ENCODE measurements at regions not wholly inside any gene's neighbourhood (a gene's known extent, or its start where the extent isn't known, plus 50 kb on each side); places are given as distances from the start of the nearest gene placed in this dataset.

DNA sequence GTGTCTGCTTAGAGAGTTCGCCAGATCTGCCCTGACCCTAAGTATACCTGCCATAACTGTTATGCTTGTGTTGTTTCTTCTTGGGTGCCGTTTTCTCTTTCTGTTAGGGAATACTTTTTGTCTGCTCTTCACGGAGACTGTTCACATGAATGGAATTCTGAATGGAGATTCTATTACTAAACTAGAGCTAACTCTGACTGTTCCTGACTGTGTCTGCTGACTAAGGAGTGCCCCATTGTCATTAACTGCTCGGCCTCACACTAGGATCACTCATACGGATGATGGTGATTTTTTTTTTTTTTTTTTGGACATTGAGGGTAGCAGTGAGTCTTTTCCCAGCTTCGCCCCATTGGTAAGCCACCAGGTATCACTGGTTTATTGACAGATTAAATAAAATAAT, 104.8 kb upstream of the SLC8A1 start:
- H3K4me3 Mint-ChIP-seq (ENCODE audit: unreplicated experiment) = no peak overlapping the region

DNA sequence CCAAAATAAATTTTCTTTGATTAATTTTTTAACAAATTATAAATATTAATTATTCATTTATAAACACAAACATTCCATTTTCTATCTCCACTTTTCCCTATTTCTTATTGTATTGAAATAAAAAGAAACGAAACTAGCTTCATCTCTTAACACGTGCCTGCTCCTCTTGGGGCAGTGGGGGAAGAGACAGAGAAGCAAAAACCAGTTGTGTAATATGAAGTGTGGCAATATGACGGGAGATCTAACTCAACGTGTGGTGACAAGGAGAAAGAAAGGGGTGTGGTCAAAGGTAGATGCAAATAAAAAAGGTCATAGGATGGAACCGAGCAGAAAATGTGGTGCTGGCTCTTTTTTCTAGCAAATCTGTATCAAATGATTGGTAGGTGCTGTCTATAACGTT, 106.9 kb upstream of the SLC8A1 start:
- H2AFZ ChIP-seq (ENCODE audit: low read depth, low read length) = no peak overlapping the region
- H3K27ac Mint-ChIP-seq (ENCODE audit: unreplicated experiment) = no peak overlapping the region

More for the DNA sequence above, 104.8 kb upstream of the SLC8A1 start:
- H4K20me1 ChIP-seq (ENCODE audit: insufficient read depth, low read length) = no peaks in the 10 kb centered on the region
- H3K4me1 ChIP-seq (ENCODE audit: insufficient read depth, low read length) = peaks cover 4% of the 10 kb centered on the region
- peak overlapping the region; percentile 34 for H3K4me2 ChIP-seq (ENCODE audit: low read length)
- H3K36me3 Mint-ChIP-seq (ENCODE audit: low read depth, unreplicated experiment) = no peaks in the 10 kb centered on the region
- no peaks in the 10 kb centered on the region for H3K79me2 ChIP-seq (ENCODE audit: insufficient read depth, low read length)
- no peak overlapping the region for H3K27ac ChIP-seq (ENCODE audit: low read depth, low read length)
- no peak overlapping the region for H3K9ac ChIP-seq (ENCODE audit: low read length)
- no peaks in the 10 kb centered on the region for H3K9me3 ChIP-seq (ENCODE audit: insufficient read depth, low read depth, low read length)
- H3K27ac Mint-ChIP-seq (ENCODE audit: unreplicated experiment) = no peak overlapping the region
- H3K36me3 ChIP-seq (ENCODE audit: insufficient read depth, low read length) = no peaks in the 10 kb centered on the region
- H2AFZ ChIP-seq (ENCODE audit: low read depth, low read length) = peak overlapping the region; percentile 45
- DNase-seq (ENCODE audit: low read depth) (no peak), FAIRE-seq (no peak)
- no peaks in the 10 kb centered on the region for H3K9me3 Mint-ChIP-seq (ENCODE audit: unreplicated experiment)
- TF ChIP-seq, protein P1, sequence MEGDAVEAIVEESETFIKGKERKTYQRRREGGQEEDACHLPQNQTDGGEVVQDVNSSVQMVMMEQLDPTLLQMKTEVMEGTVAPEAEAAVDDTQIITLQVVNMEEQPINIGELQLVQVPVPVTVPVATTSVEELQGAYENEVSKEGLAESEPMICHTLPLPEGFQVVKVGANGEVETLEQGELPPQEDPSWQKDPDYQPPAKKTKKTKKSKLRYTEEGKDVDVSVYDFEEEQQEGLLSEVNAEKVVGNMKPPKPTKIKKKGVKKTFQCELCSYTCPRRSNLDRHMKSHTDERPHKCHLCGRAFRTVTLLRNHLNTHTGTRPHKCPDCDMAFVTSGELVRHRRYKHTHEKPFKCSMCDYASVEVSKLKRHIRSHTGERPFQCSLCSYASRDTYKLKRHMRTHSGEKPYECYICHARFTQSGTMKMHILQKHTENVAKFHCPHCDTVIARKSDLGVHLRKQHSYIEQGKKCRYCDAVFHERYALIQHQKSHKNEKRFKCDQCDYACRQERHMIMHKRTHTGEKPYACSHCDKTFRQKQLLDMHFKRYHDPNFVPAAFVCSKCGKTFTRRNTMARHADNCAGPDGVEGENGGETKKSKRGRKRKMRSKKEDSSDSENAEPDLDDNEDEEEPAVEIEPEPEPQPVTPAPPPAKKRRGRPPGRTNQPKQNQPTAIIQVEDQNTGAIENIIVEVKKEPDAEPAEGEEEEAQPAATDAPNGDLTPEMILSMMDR (IDR thresholded peaks at IDR 0.05; ENCODE audit: insufficient read depth, low read depth, low read length) = no peak
- no peak for TF ChIP-seq EZH2 (IDR thresholded peaks at IDR 0.05; ENCODE audit: insufficient read depth, low read length)
- H3K27me3 Mint-ChIP-seq (ENCODE audit: low read depth, unreplicated experiment) = no peaks in the 10 kb centered on the region
- H3K27me3 ChIP-seq (ENCODE audit: insufficient read depth, low read length) = no peaks in the 10 kb centered on the region
- no peaks in the 10 kb centered on the region for H3K4me1 Mint-ChIP-seq (ENCODE audit: low read depth, unreplicated experiment)
- H3K4me3 ChIP-seq (ENCODE audit: insufficient read depth, low read depth, low read length) = no peak overlapping the region

DNA sequence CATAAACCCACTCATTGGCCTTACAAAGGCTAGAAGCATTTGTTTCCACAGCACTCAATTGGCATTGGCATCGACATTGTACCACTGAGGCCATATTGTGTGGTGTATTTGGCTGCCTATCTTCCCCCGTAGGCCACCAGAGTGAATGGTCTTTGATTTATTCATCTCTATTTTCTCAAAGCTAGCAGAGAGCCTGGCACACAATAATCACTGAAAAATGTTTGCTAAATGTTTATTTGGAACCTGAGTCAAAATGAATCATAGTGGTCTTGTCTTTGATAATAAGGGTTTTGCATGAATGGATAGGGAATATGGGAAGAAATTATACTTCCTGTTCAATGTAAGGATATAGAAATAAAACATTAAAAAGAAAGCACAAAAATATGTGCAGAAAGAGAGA, 107.3 kb upstream of the SLC8A1 start:
- Histone ChIP-seq H3K9me3 (ENCODE audit: insufficient read depth, low read depth, low read length) (no peaks in the 10 kb centered on the region), H3K4me1 (ENCODE audit: insufficient read depth, low read length) (peaks cover 4% of the 10 kb centered on the region), H3K27ac (ENCODE audit: low read depth, low read length) (no peak overlapping the region), H3K79me2 (ENCODE audit: insufficient read depth, low read length) (no peaks in the 10 kb centered on the region), H3K9ac (ENCODE audit: low read length) (no peak overlapping the region), H3K4me3 (ENCODE audit: insufficient read depth, low read depth, low read length) (no peak overlapping the region), H3K4me2 (ENCODE audit: low read length) (peak overlapping the region; percentile 25), H3K27me3 (ENCODE audit: insufficient read depth, low read length) (no peaks in the 10 kb centered on the region), H4K20me1 (ENCODE audit: insufficient read depth, low read length) (no peaks in the 10 kb centered on the region), H3K36me3 (ENCODE audit: insufficient read depth, low read length) (no peaks in the 10 kb centered on the region), H2AFZ (ENCODE audit: low read depth, low read length) (no peak overlapping the region)
- Mint-ChIP-seq H3K9me3 (ENCODE audit: unreplicated experiment) (no peaks in the 10 kb centered on the region), H3K4me1 (ENCODE audit: low read depth, unreplicated experiment) (no peaks in the 10 kb centered on the region), H3K27me3 (ENCODE audit: low read depth, unreplicated experiment) (no peaks in the 10 kb centered on the region), H3K36me3 (ENCODE audit: low read depth, unreplicated experiment) (no peaks in the 10 kb centered on the region), H3K27ac (ENCODE audit: unreplicated experiment) (no peak overlapping the region), H3K4me3 (ENCODE audit: unreplicated experiment) (no peak overlapping the region)
- TF ChIP-seq, protein P1 (IDR thresholded peaks at IDR 0.05; ENCODE audit: insufficient read depth, low read depth, low read length) = no peak
- TF ChIP-seq EZH2 (IDR thresholded peaks at IDR 0.05; ENCODE audit: insufficient read depth, low read length) = no peak
- no peak for FAIRE-seq
- peak; percentile 2 for DNase-seq (ENCODE audit: low read depth)

More for the DNA sequence above, 106.9 kb upstream of the SLC8A1 start:
- Histone ChIP-seq H3K27me3 (ENCODE audit: insufficient read depth, low read length) (no peaks in the 10 kb centered on the region), H3K4me1 (ENCODE audit: insufficient read depth, low read length) (peaks cover 4% of the 10 kb centered on the region), H3K9me3 (ENCODE audit: insufficient read depth, low read depth, low read length) (no peaks in the 10 kb centered on the region), H3K9ac (ENCODE audit: low read length) (no peak overlapping the region), H3K4me2 (ENCODE audit: low read length) (peak overlapping the region; percentile 25), H4K20me1 (ENCODE audit: insufficient read depth, low read length) (no peaks in the 10 kb centered on the region), H3K4me3 (ENCODE audit: insufficient read depth, low read depth, low read length) (no peak overlapping the region), H3K79me2 (ENCODE audit: insufficient read depth, low read length) (no peaks in the 10 kb centered on the region), H3K27ac (ENCODE audit: low read depth, low read length) (no peak overlapping the region), H3K36me3 (ENCODE audit: insufficient read depth, low read length) (no peaks in the 10 kb centered on the region)
- no peak for FAIRE-seq
- no peaks in the 10 kb centered on the region for H3K4me1 Mint-ChIP-seq (ENCODE audit: low read depth, unreplicated experiment)
- TF ChIP-seq EZH2 (IDR thresholded peaks at IDR 0.05; ENCODE audit: insufficient read depth, low read length) = no peak
- TF ChIP-seq, protein P1 (IDR thresholded peaks at IDR 0.05; ENCODE audit: insufficient read depth, low read depth, low read length) = no peak
- DNase-seq (ENCODE audit: low read depth) = no peak
- no peaks in the 10 kb centered on the region for H3K36me3 Mint-ChIP-seq (ENCODE audit: low read depth, unreplicated experiment)
- no peaks in the 10 kb centered on the region for H3K27me3 Mint-ChIP-seq (ENCODE audit: low read depth, unreplicated experiment)
- H3K4me3 Mint-ChIP-seq (ENCODE audit: unreplicated experiment) = no peak overlapping the region
- H3K9me3 Mint-ChIP-seq (ENCODE audit: unreplicated experiment) = no peaks in the 10 kb centered on the region

Measured in astrocyte (in vitro differentiated cells and primary cell).